ENCODE measurements at regions not wholly inside any gene's neighbourhood (a gene's known extent, or its start where the extent isn't known, plus 50 kb on each side); places are given as distances from the start of the nearest gene placed in this dataset.

- no peak for TF ChIP-seq USF1 (IDR thresholded peaks at IDR 0.05)
- TF ChIP-seq EP300 (IDR thresholded peaks at IDR 0.05; ENCODE audit: borderline replicate concordance), result no peak
- no peak for TF ChIP-seq CREB1 (IDR thresholded peaks at IDR 0.05; ENCODE audit: low read depth)
- TF ChIP-seq ZBTB7A (IDR thresholded peaks at IDR 0.05; ENCODE audit: low read depth), result no peak
- no peak for TF ChIP-seq EGR1 (IDR thresholded peaks at IDR 0.05)
- no peak for TF ChIP-seq FOXM1 (IDR thresholded peaks at IDR 0.05; ENCODE audit: borderline replicate concordance, low read depth)
- no peak for TF ChIP-seq NFIC (IDR thresholded peaks at IDR 0.05)
- TF ChIP-seq RAD21 (IDR thresholded peaks at IDR 0.05; ENCODE audit: low read depth), result no peak
- no peak for TF ChIP-seq TCF12 (IDR thresholded peaks at IDR 0.05; ENCODE audit: low read depth)
- TF ChIP-seq CEBPB (IDR thresholded peaks at IDR 0.05), result no peak
- no peak for TF ChIP-seq REST (IDR thresholded peaks at IDR 0.05; ENCODE audit: low read depth)
- TF ChIP-seq TEAD4 (IDR thresholded peaks at IDR 0.05), result no peak
- TF ChIP-seq MAX (IDR thresholded peaks at IDR 0.05), result no peak
- no peak for TF ChIP-seq YY1 (IDR thresholded peaks at IDR 0.05; ENCODE audit: low read depth)
- TF ChIP-seq TAF1 (IDR thresholded peaks at IDR 0.05; ENCODE audit: low read depth), result no peak
These were observed 1150.0 kb upstream of the POT1 start for GRCh38 chr7:126079581-126079980.

- TF ChIP-seq RAD21 (IDR thresholded peaks at IDR 0.05; ENCODE audit: low read depth) (no peak), TEAD4 (IDR thresholded peaks at IDR 0.05) (no peak), TAF1 (IDR thresholded peaks at IDR 0.05; ENCODE audit: low read depth) (no peak), MAX (IDR thresholded peaks at IDR 0.05) (no peak), YY1 (IDR thresholded peaks at IDR 0.05; ENCODE audit: low read depth) (no peak)
These were observed 1149.5 kb upstream of the POT1 start for GRCh38 chr7:126079151-126079550.

- TF ChIP-seq USF1 (IDR thresholded peaks at IDR 0.05), result no peak
- no peak for TF ChIP-seq MAX (IDR thresholded peaks at IDR 0.05)
- no peak for TF ChIP-seq EGR1 (IDR thresholded peaks at IDR 0.05)
- TF ChIP-seq CEBPB (IDR thresholded peaks at IDR 0.05), result no peak
- TF ChIP-seq REST (IDR thresholded peaks at IDR 0.05; ENCODE audit: low read depth), result no peak
- TF ChIP-seq TAF1 (IDR thresholded peaks at IDR 0.05; ENCODE audit: low read depth), result no peak
- TF ChIP-seq EP300 (IDR thresholded peaks at IDR 0.05; ENCODE audit: borderline replicate concordance), result no peak
- no peak for TF ChIP-seq RAD21 (IDR thresholded peaks at IDR 0.05; ENCODE audit: low read depth)
- no peak for TF ChIP-seq CREB1 (IDR thresholded peaks at IDR 0.05; ENCODE audit: low read depth)
- no peak for TF ChIP-seq FOXM1 (IDR thresholded peaks at IDR 0.05; ENCODE audit: borderline replicate concordance, low read depth)
- TF ChIP-seq YY1 (IDR thresholded peaks at IDR 0.05; ENCODE audit: low read depth), result no peak
- TF ChIP-seq NFIC (IDR thresholded peaks at IDR 0.05), result no peak
- TF ChIP-seq TCF12 (IDR thresholded peaks at IDR 0.05; ENCODE audit: low read depth), result no peak
These were observed 1136.1 kb upstream of the POT1 start for GRCh38 chr7:126065766-126066165.

GRCh38 chr7:126057979-126058378 is 1128.4 kb upstream of the POT1 start:
- no peak for TF ChIP-seq EGR1 (IDR thresholded peaks at IDR 0.05)
- no peak for TF ChIP-seq CREB1 (IDR thresholded peaks at IDR 0.05; ENCODE audit: low read depth)
- TF ChIP-seq TAF1 (IDR thresholded peaks at IDR 0.05; ENCODE audit: low read depth), result no peak
- TF ChIP-seq TEAD4 (IDR thresholded peaks at IDR 0.05), result no peak
- TF ChIP-seq REST (IDR thresholded peaks at IDR 0.05; ENCODE audit: low read depth), result no peak
- TF ChIP-seq ZBTB7A (IDR thresholded peaks at IDR 0.05; ENCODE audit: low read depth), result no peak
- TF ChIP-seq MAX (IDR thresholded peaks at IDR 0.05), result no peak
- TF ChIP-seq RAD21 (IDR thresholded peaks at IDR 0.05; ENCODE audit: low read depth), result no peak
- no peak for TF ChIP-seq YY1 (IDR thresholded peaks at IDR 0.05; ENCODE audit: low read depth)
- no peak for TF ChIP-seq NFIC (IDR thresholded peaks at IDR 0.05)
- no peak for TF ChIP-seq FOXM1 (IDR thresholded peaks at IDR 0.05; ENCODE audit: borderline replicate concordance, low read depth)
- no peak for TF ChIP-seq EP300 (IDR thresholded peaks at IDR 0.05; ENCODE audit: borderline replicate concordance)
- TF ChIP-seq USF1 (IDR thresholded peaks at IDR 0.05), result no peak

Measured in Ishikawa (cell line).